Hepatocyte (in vitro differentiated cells): ENCODE measurements at regions not wholly inside any gene's neighbourhood (a gene's known extent, or its start where the extent isn't known, plus 50 kb on each side); places are given as distances from the start of the nearest gene placed in this dataset.

ENCODE experiments used
- CTCF ChIP-seq: fragments of 200-600 bp; sonication (generic); IDR thresholded peaks from 2 replicates; pipeline ENCODE4 v1.5.1; 2016; ENCODE audit warnings: antibody characterized with exemption, mild to moderate bottlenecking; ENCODE audit not compliant: poor library complexity
- EZH2 ChIP-seq: fragments of 200-600 bp; sonication (generic); IDR thresholded peaks from 2 replicates; pipeline ENCODE4 v1.6.1; 2016; ENCODE audit warnings: antibody characterized with exemption, mild to moderate bottlenecking, borderline replicate concordance
- EZH2phosphoT487 ChIP-seq: fragments of 200-600 bp; sonication (generic); IDR thresholded peaks from one replicate; pipeline ENCODE4 v1.6.1; 2018; ENCODE audit warnings: antibody characterized with exemption, mild to moderate bottlenecking, low read depth, moderate library complexity; ENCODE audit not compliant: unreplicated experiment, severe bottlenecking

- TF ChIP-seq CTCF: no peak
- TF ChIP-seq EZH2phosphoT487: no peak
- no peak for TF ChIP-seq EZH2
Measured at GRCh38 chr4:138678985-138679746, 336.4 kb upstream of the NOCT start.
